ENCODE measurements at regions not wholly inside any gene's neighbourhood (a gene's known extent, or its start where the extent isn't known, plus 50 kb on each side); places are given as distances from the start of the nearest gene placed in this dataset.
"Not testable (repeated sequence)": the region's sequence is repeated elsewhere in the genome, so short reads cannot be mapped to it uniquely, and the experiment has no call there.

GRCh38 chr6:58073263-58073662 is 755.8 kb downstream of the PRIM2 start:
- ATAC-seq (ENCODE audit: low read depth): no peak
- H3K4me3 ChIP-seq (ENCODE audit: severe bottlenecking): no peak overlapping the region
- H3K27ac ChIP-seq (ENCODE audit: poor library complexity, severe bottlenecking): no peak overlapping the region
- H3K36me3 ChIP-seq (ENCODE audit: low read depth): no peaks in the 10 kb centered on the region
- DNase-seq (ENCODE audit: low spot score): no peak
- no peaks in the 10 kb centered on the region for H3K4me1 ChIP-seq (ENCODE audit: insufficient read depth, poor library complexity, severe bottlenecking)
- TF ChIP-seq CTCF (IDR thresholded peaks at IDR 0.05; ENCODE audit: poor library complexity, severe bottlenecking): no peak
- no peaks in the 10 kb centered on the region for H3K9me3 ChIP-seq (ENCODE audit: severe bottlenecking)
- peaks cover 6% of the 10 kb centered on the region for H3K27me3 ChIP-seq (ENCODE audit: insufficient read depth, poor library complexity, severe bottlenecking)

GRCh38 chr6:58090067-58090466 is 772.6 kb downstream of the PRIM2 start:
- ATAC-seq (ENCODE audit: low read depth); H3K9me3 ChIP-seq (ENCODE audit: severe bottlenecking); H3K36me3 ChIP-seq (ENCODE audit: low read depth); DNase-seq (ENCODE audit: low spot score); H3K4me1 ChIP-seq (ENCODE audit: insufficient read depth, poor library complexity, severe bottlenecking); H3K27ac ChIP-seq (ENCODE audit: poor library complexity, severe bottlenecking); H3K4me3 ChIP-seq (ENCODE audit: severe bottlenecking); H3K27me3 ChIP-seq (ENCODE audit: insufficient read depth, poor library complexity, severe bottlenecking): not testable (repeated sequence)

- H3K9me3 ChIP-seq (ENCODE audit: severe bottlenecking): not testable (repeated sequence)
These were observed 779.8 kb downstream of the PRIM2 start for GRCh38 chr6:58097251-58097650.

GRCh38 chr6:58113960-58114359 is 796.5 kb downstream of the PRIM2 start:
- DNase-seq (ENCODE audit: low spot score) (no peak), ATAC-seq (ENCODE audit: low read depth) (peak; percentile 81)
- TF ChIP-seq CTCF (IDR thresholded peaks at IDR 0.05; ENCODE audit: poor library complexity, severe bottlenecking): no peak
- no peaks in the 10 kb centered on the region for H3K36me3 ChIP-seq (ENCODE audit: low read depth)
- no peaks in the 10 kb centered on the region for H3K27me3 ChIP-seq (ENCODE audit: insufficient read depth, poor library complexity, severe bottlenecking)
- no peaks in the 10 kb centered on the region for H3K9me3 ChIP-seq (ENCODE audit: severe bottlenecking)
- no peak overlapping the region for H3K27ac ChIP-seq (ENCODE audit: poor library complexity, severe bottlenecking)
- no peak overlapping the region for H3K4me3 ChIP-seq (ENCODE audit: severe bottlenecking)
- H3K4me1 ChIP-seq (ENCODE audit: insufficient read depth, poor library complexity, severe bottlenecking): no peaks in the 10 kb centered on the region

More at GRCh38 chr6:58097251-58097650, 779.8 kb downstream of the PRIM2 start:
- not testable (repeated sequence) for ATAC-seq (ENCODE audit: low read depth); H3K4me1 ChIP-seq (ENCODE audit: insufficient read depth, poor library complexity, severe bottlenecking); H3K27me3 ChIP-seq (ENCODE audit: insufficient read depth, poor library complexity, severe bottlenecking); DNase-seq (ENCODE audit: low spot score); H3K4me3 ChIP-seq (ENCODE audit: severe bottlenecking); H3K27ac ChIP-seq (ENCODE audit: poor library complexity, severe bottlenecking); H3K36me3 ChIP-seq (ENCODE audit: low read depth)

GRCh38 chr6:58117162-58117561 is 799.7 kb downstream of the PRIM2 start:
- not testable (repeated sequence) for H3K27me3 ChIP-seq (ENCODE audit: insufficient read depth, poor library complexity, severe bottlenecking); H3K36me3 ChIP-seq (ENCODE audit: low read depth); H3K27ac ChIP-seq (ENCODE audit: poor library complexity, severe bottlenecking); H3K4me1 ChIP-seq (ENCODE audit: insufficient read depth, poor library complexity, severe bottlenecking); ATAC-seq (ENCODE audit: low read depth); H3K9me3 ChIP-seq (ENCODE audit: severe bottlenecking); DNase-seq (ENCODE audit: low spot score); H3K4me3 ChIP-seq (ENCODE audit: severe bottlenecking)

GRCh38 chr6:58121616-58122015 is 804.2 kb downstream of the PRIM2 start:
- not testable (repeated sequence) for H3K36me3 ChIP-seq (ENCODE audit: low read depth); H3K27me3 ChIP-seq (ENCODE audit: insufficient read depth, poor library complexity, severe bottlenecking); H3K4me1 ChIP-seq (ENCODE audit: insufficient read depth, poor library complexity, severe bottlenecking); H3K27ac ChIP-seq (ENCODE audit: poor library complexity, severe bottlenecking); H3K9me3 ChIP-seq (ENCODE audit: severe bottlenecking); ATAC-seq (ENCODE audit: low read depth); H3K4me3 ChIP-seq (ENCODE audit: severe bottlenecking); DNase-seq (ENCODE audit: low spot score)

- DNase-seq (ENCODE audit: low spot score); H3K9me3 ChIP-seq (ENCODE audit: severe bottlenecking); H3K4me1 ChIP-seq (ENCODE audit: insufficient read depth, poor library complexity, severe bottlenecking); H3K36me3 ChIP-seq (ENCODE audit: low read depth); H3K4me3 ChIP-seq (ENCODE audit: severe bottlenecking); ATAC-seq (ENCODE audit: low read depth); H3K27me3 ChIP-seq (ENCODE audit: insufficient read depth, poor library complexity, severe bottlenecking); H3K27ac ChIP-seq (ENCODE audit: poor library complexity, severe bottlenecking): not testable (repeated sequence)
These were observed 806.3 kb downstream of the PRIM2 start for GRCh38 chr6:58123770-58124169.

GRCh38 chr6:58128549-58128948 is 811.1 kb downstream of the PRIM2 start:
- DNase-seq (ENCODE audit: low spot score); ATAC-seq (ENCODE audit: low read depth): not testable (repeated sequence)

GRCh38 chr6:58129098-58129497 is 811.7 kb downstream of the PRIM2 start:
- not testable (repeated sequence) for H3K27ac ChIP-seq (ENCODE audit: poor library complexity, severe bottlenecking); H3K27me3 ChIP-seq (ENCODE audit: insufficient read depth, poor library complexity, severe bottlenecking); H3K4me3 ChIP-seq (ENCODE audit: severe bottlenecking); ATAC-seq (ENCODE audit: low read depth); DNase-seq (ENCODE audit: low spot score); H3K9me3 ChIP-seq (ENCODE audit: severe bottlenecking); H3K4me1 ChIP-seq (ENCODE audit: insufficient read depth, poor library complexity, severe bottlenecking); H3K36me3 ChIP-seq (ENCODE audit: low read depth)

More at GRCh38 chr6:58128549-58128948, 811.1 kb downstream of the PRIM2 start:
- not testable (repeated sequence) for H3K27ac ChIP-seq (ENCODE audit: poor library complexity, severe bottlenecking); H3K9me3 ChIP-seq (ENCODE audit: severe bottlenecking); H3K4me1 ChIP-seq (ENCODE audit: insufficient read depth, poor library complexity, severe bottlenecking); H3K27me3 ChIP-seq (ENCODE audit: insufficient read depth, poor library complexity, severe bottlenecking); H3K36me3 ChIP-seq (ENCODE audit: low read depth); H3K4me3 ChIP-seq (ENCODE audit: severe bottlenecking)

GRCh38 chr6:58139746-58140145 is 822.3 kb downstream of the PRIM2 start:
- DNase-seq (ENCODE audit: low spot score); H3K4me3 ChIP-seq (ENCODE audit: severe bottlenecking); H3K9me3 ChIP-seq (ENCODE audit: severe bottlenecking); ATAC-seq (ENCODE audit: low read depth); H3K4me1 ChIP-seq (ENCODE audit: insufficient read depth, poor library complexity, severe bottlenecking); H3K27ac ChIP-seq (ENCODE audit: poor library complexity, severe bottlenecking); H3K36me3 ChIP-seq (ENCODE audit: low read depth); H3K27me3 ChIP-seq (ENCODE audit: insufficient read depth, poor library complexity, severe bottlenecking): not testable (repeated sequence)

Measured in RWPE2 (cell line).